K562 (cell line): ENCODE measurements at regions not wholly inside any gene's neighbourhood (a gene's known extent, or its start where the extent isn't known, plus 50 kb on each side); places are given as distances from the start of the nearest gene placed in this dataset.

Experiments
- ATAC-seq: fragments of 200-7000 bp; cut with Tn5 transposase; 3 replicates; pipeline ENCODE4 v1.9.1; 2020; ENCODE audit warnings: moderate library complexity
- BruUV-seq: library from RNA; stranded (reverse); fragments of 400-500 nt; replicated peaks from 2 replicates; lab custom pipeline; 2021; lab: Mats Ljungman, UMichigan
- CTCF ChIA-PET: fragments of 300-600 bp; formaldehyde crosslinking; extraction: SDS; loops from one replicate; lab custom pipeline; 2021; ENCODE audit warnings: low intra/inter-chr PET ratio; lab: Yijun Ruan, JAX
- POLR2A ChIA-PET: fragments of 300-600, 350-650 bp; sonication (Branson Sonifier 250); formaldehyde crosslinking; extraction: SDS; loops from one replicate; lab custom pipeline; 2021; ENCODE audit warnings: antibody characterized with exemption, inconsistent platforms; lab: Yijun Ruan, JAX
- DNase-seq, 4 experiments: peaks; one replicate each; pipeline versions ENCODE4 v3.0.0 to v3.0.0-alpha.2; 2011 to 2018; ENCODE audit warnings: low spot score in 3 of 4, mixed read lengths in 3 of 4; ENCODE audit errors: extremely low read depth in 1 of 4
- FAIRE-seq: peaks from 2 replicates; lab custom pipeline; 2011; peaks lifted over from hg19 to GRCh38; lab: Jason Lieb, UNC
- H2AFZ ChIP-seq: 2 replicates; pipeline ENCODE4 v1.6.0; 2011; ENCODE audit warnings: low read depth, low read length, control low read depth, inconsistent platforms
- H3K27ac ChIP-seq: fragments of 200-600 bp; 3 replicates; pipeline ENCODE4 v1.8.0; 2011; ENCODE audit warnings: low read depth, mild to moderate bottlenecking, control low read depth, inconsistent platforms, low read length, moderate library complexity, mixed read lengths; ENCODE audit errors: extremely low read depth
- H3K27me3 ChIP-seq, 2 experiments: fragments of 300-600 bp in 1 of 2; 2 replicates in 1 of 2; 3 replicates in 1 of 2; pipeline versions ENCODE4 v1.6.0 to v1.8.0; 2011; ENCODE audit warnings: inconsistent platforms in 2 of 2, low read length in 2 of 2, mild to moderate bottlenecking in 1 of 2, mixed read lengths in 1 of 2, moderate library complexity in 1 of 2; ENCODE audit not compliant: control insufficient read depth in 2 of 2, insufficient read depth in 2 of 2
- H3K36me3 ChIP-seq: fragments of 300-600 bp; 3 replicates; pipeline ENCODE4 v1.8.0; 2011; ENCODE audit warnings: mild to moderate bottlenecking, low read length, inconsistent platforms; ENCODE audit not compliant: control insufficient read depth, insufficient read depth
- H3K4me1 ChIP-seq, 2 experiments: fragments of 200-600 bp in 1 of 2; replicated peaks in 1 of 2; 2 replicates in 1 of 2; 3 replicates in 1 of 2; pipeline versions ENCODE4 v1.5.1 to v1.8.0; 2011; ENCODE audit warnings: inconsistent platforms in 2 of 2, low read length in 2 of 2, mild to moderate bottlenecking in 1 of 2, mixed read lengths in 1 of 2, moderate library complexity in 1 of 2; ENCODE audit not compliant: control insufficient read depth in 2 of 2, insufficient read depth in 2 of 2
- H3K4me2 ChIP-seq: 2 replicates; pipeline ENCODE4 v1.6.1; 2011; ENCODE audit warnings: low read length, control low read depth, inconsistent platforms, mixed read lengths; ENCODE audit not compliant: insufficient read depth
- H3K4me3 ChIP-seq: fragments of 200-600 bp; sonication (generic), shearing (Covaris generic); 2 replicates; pipeline ENCODE4 v1.5.1; 2016; ENCODE audit warnings: control low read depth, inconsistent platforms
- H3K79me2 ChIP-seq: fragments of 200-600 bp; 3 replicates; pipeline ENCODE4 v1.8.0; 2011; ENCODE audit warnings: low read length, inconsistent platforms; ENCODE audit not compliant: control insufficient read depth, insufficient read depth
- H3K9ac ChIP-seq, 2 experiments: 2 replicates each; pipeline versions ENCODE4 v1.6.0 to v1.6.1; 2011; ENCODE audit warnings: low read depth in 2 of 2, low read length in 2 of 2, control low read depth in 1 of 2, inconsistent platforms in 1 of 2, mild to moderate bottlenecking in 1 of 2, mixed read lengths in 1 of 2; ENCODE audit not compliant: insufficient read depth in 1 of 2
- H3K9me1 ChIP-seq: one replicate; pipeline ENCODE4 v1.6.0; 2011; ENCODE audit warnings: inconsistent platforms, mild to moderate bottlenecking, low read length, moderate library complexity; ENCODE audit not compliant: control insufficient read depth, insufficient read depth
- H3K9me3 ChIP-seq: replicated peaks from 2 replicates; pipeline ENCODE4 v1.5.1; 2011; ENCODE audit warnings: low read depth, low read length, inconsistent platforms; ENCODE audit not compliant: control insufficient read depth, insufficient read depth
- H4K20me1 ChIP-seq: replicated peaks from 2 replicates; pipeline ENCODE4 v1.6.1; 2011; ENCODE audit warnings: low read length, inconsistent platforms, mixed read lengths; ENCODE audit not compliant: control insufficient read depth, insufficient read depth
- CBX3 ChIP-seq, 2 experiments: IDR thresholded peaks; 1 replicate in 1 of 2; 2 replicates in 1 of 2; pipeline ENCODE4 v1.6.1; 2012; ENCODE audit warnings: inconsistent platforms in 2 of 2, low read length in 2 of 2, borderline replicate concordance in 1 of 2, control low read depth in 1 of 2
- CREB3 ChIP-seq: fragments of 450-650 bp; conservative IDR thresholded peaks from 2 replicates; pipeline ENCODE4 v1.6.1; 2016; ENCODE audit warnings: missing genetic modification characterization, low read depth, mild to moderate bottlenecking, missing compliant biosample characterization, moderate library complexity
- FOXA1 ChIP-seq: fragments of 450-650 bp; IDR thresholded peaks from 2 replicates; pipeline ENCODE4 v1.6.1; 2016; ENCODE audit warnings: mild to moderate bottlenecking, borderline replicate concordance
- GATAD2A ChIP-seq: fragments of 450-650 bp; IDR thresholded peaks from 2 replicates; pipeline ENCODE4 v1.6.1; 2017
- ILK ChIP-seq: fragments of 450-650 bp; IDR thresholded peaks from 2 replicates; pipeline ENCODE4 v1.6.1; 2016; ENCODE audit warnings: missing genetic modification characterization, low read depth, mild to moderate bottlenecking, missing compliant biosample characterization, moderate library complexity, borderline replicate concordance
- MAFG ChIP-seq: fragments of 450-650 bp; conservative IDR thresholded peaks from 2 replicates; pipeline ENCODE4 v1.6.1; 2016; ENCODE audit warnings: missing genetic modification characterization, missing compliant biosample characterization
- NONO ChIP-seq, 2 experiments: fragments of 200-400 bp in 1 of 2; fragments of 450-650 bp in 1 of 2; formaldehyde crosslinking in 1 of 2; IDR thresholded peaks; 2 replicates each; pipeline ENCODE4 v1.6.1; 2017; ENCODE audit warnings: low read depth in 2 of 2, mild to moderate bottlenecking in 2 of 2, moderate library complexity in 2 of 2, low read length in 1 of 2
- POLR3A ChIP-seq: IDR thresholded peaks from 2 replicates; pipeline ENCODE4 v1.6.1; 2011; ENCODE audit warnings: borderline replicate concordance, mild to moderate bottlenecking, moderate library complexity; ENCODE audit not compliant: insufficient read length, insufficient read depth; ENCODE audit errors: extremely low read depth
- RB1 ChIP-seq: fragments of 450-650 bp; IDR thresholded peaks from 2 replicates; pipeline ENCODE4 v1.6.1; 2017; ENCODE audit warnings: low read depth, mild to moderate bottlenecking
- RFX5 ChIP-seq: IDR thresholded peaks from 2 replicates; pipeline ENCODE4 v1.6.1; 2011; ENCODE audit warnings: low read depth, mild to moderate bottlenecking, improper control_type of control experiment, low read length
- SMARCA4 ChIP-seq: fragments of 450-650 bp; IDR thresholded peaks from 2 replicates; pipeline ENCODE4 v1.6.1; 2016
- ZBTB43 ChIP-seq: sonication (generic); formaldehyde crosslinking; IDR thresholded peaks from 2 replicates; pipeline ENCODE4 v1.8.0; 2023; ENCODE audit warnings: mild to moderate bottlenecking, missing genetic modification reagents
- ZNF511 ChIP-seq: sonication (generic); formaldehyde crosslinking; IDR thresholded peaks from 2 replicates; pipeline ENCODE4 v1.8.0; 2022; ENCODE audit warnings: mild to moderate bottlenecking, missing genetic modification reagents
- ZNF75A ChIP-seq: fragments of 450-650 bp; formaldehyde crosslinking; IDR thresholded peaks from 2 replicates; pipeline ENCODE4 v1.4.0; 2020; ENCODE audit warnings: mild to moderate bottlenecking
- WGBS: fragments of 100-300 bp; shearing (Covaris generic); methylation state at CpG from one replicate; pipeline ENCODE4 v1.1.6; 2016; ENCODE audit warnings: low coverage, mixed read lengths; ENCODE audit not compliant: insufficient coverage; ENCODE audit errors: missing lambda C conversion rate; 5-methylcytosine and 5-hydroxymethylcytosine counted together
- in situ Hi-C: fragments of 300-500 bp; cut with MboI; formaldehyde crosslinking; loops from 4 replicates; pipeline ENCODE4 v1.15.0; 2018; ENCODE audit warnings: inconsistent platforms, mixed read lengths
- intact Hi-C: fragments of 100-400 bp; cut with micrococcal nuclease; formaldehyde crosslinking; loops from 2 replicates; pipeline ENCODE4 v1.14.2; 2022
- TF ChIP-seq, protein P1 (sequence below): IDR thresholded peaks from 3 replicates; pipeline ENCODE4 v1.6.1; 2011; ENCODE audit warnings: borderline replicate concordance, mild to moderate bottlenecking; ENCODE audit not compliant: insufficient read length, insufficient read depth

GRCh38 chr11:16408619-16409018 lies 52.3 kb upstream of the SOX6 start (continued):
- TF ChIP-seq CREB3 (no peak), CBX3 (IDR thresholded peaks at IDR 0.05; ENCODE audit: borderline replicate concordance in 1 of 2, low read length in 2 of 2) (no peak), ZNF511 (CRISPR knock-in tag) (no peak), FOXA1 (no peak), MAFG (tag) (no peak), SMARCA4 (peak; percentile 34; the same call in 1 of the 2 replicates)

GRCh38 chr11:16406226-16406625 lies 49.9 kb upstream of the SOX6 start:
- POLR2A ChIA-PET, result interaction anchor here (0.6 to 2.2 kb wide), 2 partner anchors 9 to 209 kb away, joined by 3 to 12 read pairs; no protein-coding TSS in a partner anchor

More at GRCh38 chr11:16406226-16406625, 49.9 kb upstream of the SOX6 start:
- Histone ChIP-seq H3K4me1 (peaks cover 0 to 14% of the 10 kb centered on the region in 2 experiments; a peak in 3 of 5 replicates), H3K9ac (no peak overlapping the region), H3K27ac (no peak overlapping the region), H3K4me2 (no peak overlapping the region), H3K4me3 (no peak overlapping the region), H3K9me1 (no peaks in the 10 kb centered on the region), H3K27me3 (no peaks in the 10 kb centered on the region), H3K79me2 (no peaks in the 10 kb centered on the region), H2AFZ (no peak overlapping the region), H4K20me1 (no peaks in the 10 kb centered on the region), H3K36me3 (no peaks in the 10 kb centered on the region), H3K9me3 (no peaks in the 10 kb centered on the region)
- no TSS peak for BruUV-seq
- WGBS, result 88% methylated on average over 1 of the region's 1 CpG
- intact Hi-C loops, result no loop called here
- DNase-seq (no peak), ATAC-seq (no peak), FAIRE-seq (no peak)
- CTCF ChIA-PET, result no interaction called here
- TF ChIP-seq NONO (IDR thresholded peaks at IDR 0.05; ENCODE audit: low read depth in 2 of 2, low read length in 1 of 2) (no peak), ILK (tag) (no peak), RB1 (no peak), RFX5 (no peak), ZBTB43 (CRISPR knock-in tag) (no peak), GATAD2A (no peak), ZNF75A (CRISPR knock-in tag) (no peak), POLR3A (no peak)
- TF ChIP-seq, protein P1, sequence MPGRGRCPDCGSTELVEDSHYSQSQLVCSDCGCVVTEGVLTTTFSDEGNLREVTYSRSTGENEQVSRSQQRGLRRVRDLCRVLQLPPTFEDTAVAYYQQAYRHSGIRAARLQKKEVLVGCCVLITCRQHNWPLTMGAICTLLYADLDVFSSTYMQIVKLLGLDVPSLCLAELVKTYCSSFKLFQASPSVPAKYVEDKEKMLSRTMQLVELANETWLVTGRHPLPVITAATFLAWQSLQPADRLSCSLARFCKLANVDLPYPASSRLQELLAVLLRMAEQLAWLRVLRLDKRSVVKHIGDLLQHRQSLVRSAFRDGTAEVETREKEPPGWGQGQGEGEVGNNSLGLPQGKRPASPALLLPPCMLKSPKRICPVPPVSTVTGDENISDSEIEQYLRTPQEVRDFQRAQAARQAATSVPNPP, result no peak
- in situ Hi-C loops, result no loop called here
